ENCODE measurements at regions not wholly inside any gene's neighbourhood (a gene's known extent, or its start where the extent isn't known, plus 50 kb on each side); places are given as distances from the start of the nearest gene placed in this dataset.
"Not testable (repeated sequence)": the region's sequence is repeated elsewhere in the genome, so short reads cannot be mapped to it uniquely, and the experiment has no call there.

DNA sequence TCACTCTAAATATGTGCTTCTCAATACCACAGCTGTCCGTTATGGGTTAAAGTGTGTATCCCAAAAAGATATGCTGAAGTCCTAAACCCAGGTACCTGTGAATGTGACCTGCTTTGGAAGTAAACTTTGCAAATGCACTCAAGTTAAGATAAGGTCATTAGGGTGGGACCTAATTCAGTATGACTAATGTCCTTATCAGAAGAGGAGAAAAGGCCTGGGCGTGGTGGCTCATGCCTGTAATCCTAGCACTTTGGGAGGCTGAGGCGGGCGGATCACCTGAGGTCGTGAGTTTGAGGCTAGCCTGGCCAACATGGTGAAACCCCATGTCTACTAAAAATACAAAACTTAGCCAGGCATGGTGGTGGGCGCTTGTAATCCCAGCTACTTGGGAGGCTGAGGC, 452.1 kb downstream of the EPM2A start:
- not testable (repeated sequence) for TF ChIP-seq CTCF, POLR2A (IDR thresholded peaks at IDR 0.05)

Measured in vagina (tissue), 2 donors.